ENCODE measurements at regions not wholly inside any gene's neighbourhood (a gene's known extent, or its start where the extent isn't known, plus 50 kb on each side); places are given as distances from the start of the nearest gene placed in this dataset.

DNA sequence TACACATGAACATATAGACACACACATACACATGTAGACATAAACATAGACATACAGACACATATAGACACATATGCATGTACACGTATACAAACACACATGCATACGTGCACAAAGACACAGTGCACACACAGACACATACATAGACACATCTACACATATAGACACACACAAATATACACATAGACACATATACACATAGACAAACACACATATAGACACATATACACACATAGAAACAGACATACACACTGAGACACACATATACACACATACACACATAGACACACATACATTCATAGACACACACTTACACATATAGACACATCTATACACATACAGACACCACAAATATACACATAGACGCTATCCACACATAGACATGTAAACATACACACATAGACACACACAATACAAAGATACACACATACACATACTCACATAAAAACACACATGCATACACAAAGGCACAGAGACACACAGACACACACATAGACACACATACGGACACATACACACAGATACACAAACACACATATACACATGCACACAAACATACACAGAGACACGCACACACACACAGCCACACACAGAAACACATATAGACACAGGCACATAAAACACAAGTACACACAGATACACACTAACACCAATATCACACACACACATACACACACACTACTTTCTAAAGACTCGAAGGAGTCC, 254.0 kb downstream of the TSHZ3 start:
- no peaks in the 10 kb centered on the region for H3K9me3 ChIP-seq (ENCODE audit: low read depth, low read length)
- no peak overlapping the region for H3K27ac ChIP-seq (ENCODE audit: low read depth, low read length)
- H3K4me1 ChIP-seq (ENCODE audit: insufficient read depth, low read length), result no peaks in the 10 kb centered on the region
- DNase-seq (ENCODE audit: insufficient read length, low spot score, missing footprints), result peak; percentile 21
- H2AFZ ChIP-seq (ENCODE audit: low read length), result no peak overlapping the region
- H4K20me1 ChIP-seq (ENCODE audit: insufficient read depth, low read length), result no peaks in the 10 kb centered on the region
- no peaks in the 10 kb centered on the region for H3K79me2 ChIP-seq (ENCODE audit: insufficient read depth, low read length)
- TF ChIP-seq, protein P1, sequence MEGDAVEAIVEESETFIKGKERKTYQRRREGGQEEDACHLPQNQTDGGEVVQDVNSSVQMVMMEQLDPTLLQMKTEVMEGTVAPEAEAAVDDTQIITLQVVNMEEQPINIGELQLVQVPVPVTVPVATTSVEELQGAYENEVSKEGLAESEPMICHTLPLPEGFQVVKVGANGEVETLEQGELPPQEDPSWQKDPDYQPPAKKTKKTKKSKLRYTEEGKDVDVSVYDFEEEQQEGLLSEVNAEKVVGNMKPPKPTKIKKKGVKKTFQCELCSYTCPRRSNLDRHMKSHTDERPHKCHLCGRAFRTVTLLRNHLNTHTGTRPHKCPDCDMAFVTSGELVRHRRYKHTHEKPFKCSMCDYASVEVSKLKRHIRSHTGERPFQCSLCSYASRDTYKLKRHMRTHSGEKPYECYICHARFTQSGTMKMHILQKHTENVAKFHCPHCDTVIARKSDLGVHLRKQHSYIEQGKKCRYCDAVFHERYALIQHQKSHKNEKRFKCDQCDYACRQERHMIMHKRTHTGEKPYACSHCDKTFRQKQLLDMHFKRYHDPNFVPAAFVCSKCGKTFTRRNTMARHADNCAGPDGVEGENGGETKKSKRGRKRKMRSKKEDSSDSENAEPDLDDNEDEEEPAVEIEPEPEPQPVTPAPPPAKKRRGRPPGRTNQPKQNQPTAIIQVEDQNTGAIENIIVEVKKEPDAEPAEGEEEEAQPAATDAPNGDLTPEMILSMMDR (IDR thresholded peaks at IDR 0.05; ENCODE audit: extremely low read depth, low read depth, low read length), result no peak
- H3K36me3 ChIP-seq (ENCODE audit: insufficient read depth, low read length), result no peaks in the 10 kb centered on the region
- no peak overlapping the region for H3K4me2 ChIP-seq (ENCODE audit: insufficient read depth, low read length)
- peaks cover under 1% of the 10 kb centered on the region for H3K27me3 ChIP-seq (ENCODE audit: insufficient read depth, low read length)
- H3K4me3 ChIP-seq (ENCODE audit: insufficient read depth, low read length), result no peak overlapping the region

DNA sequence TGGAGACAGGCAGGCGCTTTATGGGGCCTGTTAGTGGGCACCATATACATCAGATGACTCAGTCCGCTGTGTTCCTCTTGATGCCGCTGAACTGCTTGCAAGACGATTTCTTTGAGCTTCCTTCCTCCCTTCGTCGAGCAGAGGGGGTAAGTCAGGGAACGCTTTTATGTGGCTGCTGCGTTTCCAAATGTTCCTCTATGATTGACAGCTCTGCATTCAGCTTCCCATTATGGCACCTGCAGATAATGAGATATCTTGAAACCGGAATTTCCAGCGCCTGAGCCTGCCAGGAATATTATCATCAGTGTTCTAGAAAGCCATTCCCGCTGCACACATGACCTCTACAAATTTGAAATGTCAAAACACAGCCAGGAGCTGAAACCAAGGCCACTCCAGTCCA, 257.0 kb downstream of the TSHZ3 start:
- no peaks in the 10 kb centered on the region for H3K9me3 ChIP-seq (ENCODE audit: low read depth, low read length)
- peaks cover 3% of the 10 kb centered on the region for H3K27me3 ChIP-seq (ENCODE audit: insufficient read depth, low read length)
- no peak overlapping the region for H2AFZ ChIP-seq (ENCODE audit: low read length)
- no peak overlapping the region for H3K4me3 ChIP-seq (ENCODE audit: insufficient read depth, low read length)
- H3K36me3 ChIP-seq (ENCODE audit: insufficient read depth, low read length), result no peaks in the 10 kb centered on the region
- no peaks in the 10 kb centered on the region for H3K4me1 ChIP-seq (ENCODE audit: insufficient read depth, low read length)
- no peak overlapping the region for H3K4me2 ChIP-seq (ENCODE audit: insufficient read depth, low read length)
- no peak overlapping the region for H3K27ac ChIP-seq (ENCODE audit: low read depth, low read length)
- no peaks in the 10 kb centered on the region for H4K20me1 ChIP-seq (ENCODE audit: insufficient read depth, low read length)
- no peak for DNase-seq (ENCODE audit: insufficient read length, low spot score, missing footprints)
- no peaks in the 10 kb centered on the region for H3K79me2 ChIP-seq (ENCODE audit: insufficient read depth, low read length)
- TF ChIP-seq, protein P1 (IDR thresholded peaks at IDR 0.05; ENCODE audit: extremely low read depth, low read depth, low read length), result no peak

DNA sequence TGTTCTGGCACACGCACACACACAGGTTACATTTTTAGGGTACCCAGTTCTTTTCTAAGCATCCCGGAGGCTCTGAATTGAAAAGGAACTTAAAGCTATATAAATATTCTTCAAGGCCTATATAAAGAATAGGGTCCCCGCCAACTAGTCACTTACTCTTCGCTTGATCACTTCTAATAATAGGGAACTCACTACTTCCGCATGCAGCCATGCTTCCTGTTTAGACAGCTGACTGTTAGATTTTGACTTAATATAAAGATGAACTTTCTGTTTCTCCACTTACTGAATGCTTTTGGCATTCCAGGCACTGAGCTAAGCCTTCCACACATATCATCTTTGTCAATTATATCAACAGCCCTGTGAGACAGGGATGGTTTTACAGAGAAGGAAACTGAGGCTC, 259.6 kb downstream of the TSHZ3 start:
- H3K79me2 ChIP-seq (ENCODE audit: insufficient read depth, low read length), result no peaks in the 10 kb centered on the region
- H4K20me1 ChIP-seq (ENCODE audit: insufficient read depth, low read length), result no peaks in the 10 kb centered on the region
- H2AFZ ChIP-seq (ENCODE audit: low read length), result no peak overlapping the region
- H3K4me2 ChIP-seq (ENCODE audit: insufficient read depth, low read length), result no peak overlapping the region
- DNase-seq (ENCODE audit: insufficient read length, low spot score, missing footprints), result no peak
- no peak overlapping the region for H3K4me3 ChIP-seq (ENCODE audit: insufficient read depth, low read length)
- TF ChIP-seq, protein P1 (IDR thresholded peaks at IDR 0.05; ENCODE audit: extremely low read depth, low read depth, low read length), result no peak
- H3K36me3 ChIP-seq (ENCODE audit: insufficient read depth, low read length), result no peaks in the 10 kb centered on the region
- no peaks in the 10 kb centered on the region for H3K9me3 ChIP-seq (ENCODE audit: low read depth, low read length)
- peaks cover 3% of the 10 kb centered on the region for H3K27me3 ChIP-seq (ENCODE audit: insufficient read depth, low read length)
- H3K27ac ChIP-seq (ENCODE audit: low read depth, low read length), result no peak overlapping the region
- H3K4me1 ChIP-seq (ENCODE audit: insufficient read depth, low read length), result no peaks in the 10 kb centered on the region

DNA sequence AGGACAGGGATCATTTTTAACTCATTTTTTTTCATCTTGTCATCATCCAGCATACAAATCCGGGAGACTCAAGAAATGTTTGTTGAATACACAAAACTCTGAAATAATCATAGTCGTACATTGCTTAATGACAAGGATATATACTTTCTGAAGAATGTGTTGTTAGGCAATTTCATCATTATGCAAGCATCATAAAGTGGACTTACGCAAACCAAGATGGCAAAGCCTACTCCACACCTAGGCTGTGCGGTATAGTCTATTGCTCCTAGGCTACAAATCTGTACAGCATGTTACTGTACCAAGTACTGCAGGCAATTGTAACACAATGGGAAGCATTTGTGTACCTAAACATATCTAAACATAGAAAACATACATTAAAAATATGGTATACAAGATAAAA, 264.1 kb downstream of the TSHZ3 start:
- no peak overlapping the region for H3K27ac ChIP-seq (ENCODE audit: low read depth, low read length)
- no peak for DNase-seq (ENCODE audit: insufficient read length, low spot score, missing footprints)
- TF ChIP-seq, protein P1 (IDR thresholded peaks at IDR 0.05; ENCODE audit: extremely low read depth, low read depth, low read length), result no peak
- no peaks in the 10 kb centered on the region for H3K36me3 ChIP-seq (ENCODE audit: insufficient read depth, low read length)
- H3K9me3 ChIP-seq (ENCODE audit: low read depth, low read length), result no peaks in the 10 kb centered on the region
- no peak overlapping the region for H3K4me2 ChIP-seq (ENCODE audit: insufficient read depth, low read length)
- H3K27me3 ChIP-seq (ENCODE audit: insufficient read depth, low read length), result peaks cover 2% of the 10 kb centered on the region
- no peaks in the 10 kb centered on the region for H4K20me1 ChIP-seq (ENCODE audit: insufficient read depth, low read length)
- H3K4me1 ChIP-seq (ENCODE audit: insufficient read depth, low read length), result no peaks in the 10 kb centered on the region
- H3K79me2 ChIP-seq (ENCODE audit: insufficient read depth, low read length), result no peaks in the 10 kb centered on the region
- no peak overlapping the region for H3K4me3 ChIP-seq (ENCODE audit: insufficient read depth, low read length)
- H2AFZ ChIP-seq (ENCODE audit: low read length), result no peak overlapping the region
